GM19468 (cell line): ENCODE measurements at regions not wholly inside any gene's neighbourhood (a gene's known extent, or its start where the extent isn't known, plus 50 kb on each side); places are given as distances from the start of the nearest gene placed in this dataset.

Source experiments
- ATAC-seq: cut with Tn5 transposase; IDR thresholded peaks from one replicate; pipeline ENCODE4 v1.9.1; 2021; ENCODE audit warnings: mild to moderate bottlenecking, moderate library complexity, moderate number of reproducible peaks; ENCODE audit not compliant: unreplicated experiment; ENCODE audit errors: extremely low read depth

DNA sequence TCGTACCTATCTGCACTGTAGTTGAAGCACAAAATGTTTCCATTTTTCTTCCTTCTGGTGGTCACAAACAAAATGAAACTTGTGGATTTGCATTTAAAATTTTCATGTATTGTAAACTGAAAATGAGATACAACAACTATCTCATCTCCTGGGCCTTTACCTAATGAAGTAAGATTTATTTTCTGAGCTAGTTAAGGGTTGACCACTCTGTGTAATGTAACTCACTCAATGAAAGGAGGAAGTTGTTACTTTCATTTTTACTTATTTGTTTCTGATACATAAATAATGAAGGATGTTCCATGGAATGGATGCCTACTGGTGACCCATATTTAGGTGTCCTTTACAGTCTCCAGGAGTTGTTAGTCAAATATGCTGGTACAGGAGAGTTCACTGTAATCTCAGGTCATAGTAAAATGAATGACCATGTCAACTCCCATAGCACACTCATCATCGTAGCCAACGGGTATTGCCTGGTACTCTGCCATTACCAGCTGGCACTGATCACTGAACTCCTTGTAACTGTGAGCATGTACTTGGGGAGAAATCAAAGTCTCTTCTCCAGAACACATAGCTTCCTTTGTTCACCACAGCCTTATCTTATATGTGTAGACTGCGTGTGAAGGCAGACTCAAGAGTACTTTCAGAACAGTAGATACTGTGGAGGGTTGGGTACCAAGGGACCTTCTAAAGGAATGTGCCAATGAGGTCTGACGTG is 474.2 kb upstream of the ROBO2 start:
- no peak for ATAC-seq

DNA sequence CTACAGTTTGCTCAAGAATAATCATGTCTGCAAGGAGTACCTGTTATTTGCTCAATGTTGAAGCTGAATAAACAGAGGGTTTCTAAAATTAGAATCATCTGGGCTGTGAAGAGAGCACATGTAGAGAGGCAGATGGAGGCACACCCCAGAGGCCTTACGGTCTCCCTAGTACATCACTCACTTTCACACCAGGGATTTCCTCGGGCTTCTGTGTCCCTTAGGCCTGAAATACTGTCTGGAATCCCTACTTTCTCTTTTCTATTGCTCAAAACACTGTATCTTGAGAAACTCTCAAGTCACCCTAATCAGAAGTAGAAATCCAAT is 473.7 kb upstream of the ROBO2 start:
- no peak for ATAC-seq

DNA sequence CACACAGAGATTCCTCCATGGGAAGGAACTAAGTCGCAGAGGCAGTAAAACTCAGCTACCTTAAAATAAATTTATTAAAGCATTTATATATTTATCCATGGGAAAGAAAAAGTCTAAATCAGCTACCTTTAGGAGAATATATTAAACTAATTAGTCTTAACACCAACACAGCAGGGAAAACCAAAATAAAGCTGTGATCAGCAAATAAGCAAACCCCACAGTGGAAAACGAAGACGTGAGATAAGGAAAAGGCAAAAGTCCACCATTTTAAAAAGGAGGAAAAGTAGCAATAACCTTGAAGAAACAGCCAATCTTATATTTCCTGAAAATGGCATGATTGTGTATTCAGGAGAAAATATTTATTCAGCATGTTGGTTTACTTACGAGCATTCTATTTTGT is 473.0 kb upstream of the ROBO2 start:
- no peak for ATAC-seq

DNA sequence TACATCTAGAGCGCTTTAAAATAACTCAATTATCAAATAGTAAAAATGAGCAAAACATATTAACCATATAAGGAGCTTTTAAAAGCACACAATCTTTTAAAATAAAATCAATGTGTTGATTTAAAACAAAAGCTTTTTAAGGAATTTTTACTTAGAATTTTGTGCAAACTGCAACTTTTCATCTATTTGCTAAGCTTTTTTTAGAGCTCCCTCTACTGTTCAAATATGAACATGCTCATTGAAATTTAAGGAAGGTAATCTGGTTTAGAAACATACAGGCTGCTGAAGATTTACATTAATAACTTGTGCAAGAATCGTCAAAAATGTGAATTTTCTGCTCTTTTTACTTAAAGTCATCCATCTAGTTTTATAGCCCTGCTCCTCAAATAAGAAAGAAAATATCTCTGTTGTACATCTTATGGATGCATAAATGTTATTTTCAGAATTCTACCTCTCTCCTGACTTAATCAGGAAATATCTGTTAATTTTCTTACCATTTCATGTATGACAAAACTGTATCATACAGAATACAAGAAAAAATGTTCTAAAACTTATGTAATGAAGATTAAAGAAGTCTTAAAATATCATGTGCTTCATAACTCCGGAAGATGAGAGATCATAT is 469.4 kb upstream of the ROBO2 start:
- ATAC-seq: no peak

DNA sequence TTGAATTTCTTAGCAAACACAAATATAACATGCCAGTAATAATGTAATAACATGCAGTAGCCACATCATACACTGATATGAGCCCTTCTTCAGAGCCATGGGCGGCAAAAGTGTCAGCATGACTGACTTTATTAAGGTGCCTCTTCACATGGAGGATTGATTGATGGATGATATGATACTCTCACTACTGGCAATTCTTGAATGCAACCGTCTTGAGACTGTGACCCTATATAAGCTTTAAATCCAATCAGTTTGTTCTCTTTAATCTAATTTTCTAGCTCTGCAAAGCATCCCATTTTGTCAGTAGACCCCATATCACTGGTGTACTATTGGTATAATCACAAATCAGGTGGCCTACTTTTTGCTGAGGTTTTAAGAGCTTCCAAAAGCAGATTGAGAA is 463.7 kb upstream of the ROBO2 start:
- no peak for ATAC-seq

DNA sequence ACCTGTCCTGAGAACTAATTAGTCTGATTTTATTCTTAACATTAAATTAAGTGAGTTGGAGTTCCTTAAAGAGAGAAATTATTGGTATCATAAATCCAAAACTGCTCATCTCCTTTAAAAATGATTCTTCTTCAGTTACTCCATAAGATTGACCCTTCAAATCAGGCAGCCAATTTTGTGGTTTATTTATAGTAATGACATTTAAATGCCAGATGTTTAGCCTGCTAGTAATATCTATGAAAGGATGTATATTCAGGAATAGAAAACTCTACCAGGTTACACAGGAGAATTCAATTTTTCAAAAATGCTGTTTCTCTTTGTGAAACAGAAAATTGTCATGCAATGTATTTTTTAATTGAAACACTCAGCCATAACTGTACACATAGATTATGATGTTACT is 457.8 kb upstream of the ROBO2 start:
- ATAC-seq: no peak

DNA sequence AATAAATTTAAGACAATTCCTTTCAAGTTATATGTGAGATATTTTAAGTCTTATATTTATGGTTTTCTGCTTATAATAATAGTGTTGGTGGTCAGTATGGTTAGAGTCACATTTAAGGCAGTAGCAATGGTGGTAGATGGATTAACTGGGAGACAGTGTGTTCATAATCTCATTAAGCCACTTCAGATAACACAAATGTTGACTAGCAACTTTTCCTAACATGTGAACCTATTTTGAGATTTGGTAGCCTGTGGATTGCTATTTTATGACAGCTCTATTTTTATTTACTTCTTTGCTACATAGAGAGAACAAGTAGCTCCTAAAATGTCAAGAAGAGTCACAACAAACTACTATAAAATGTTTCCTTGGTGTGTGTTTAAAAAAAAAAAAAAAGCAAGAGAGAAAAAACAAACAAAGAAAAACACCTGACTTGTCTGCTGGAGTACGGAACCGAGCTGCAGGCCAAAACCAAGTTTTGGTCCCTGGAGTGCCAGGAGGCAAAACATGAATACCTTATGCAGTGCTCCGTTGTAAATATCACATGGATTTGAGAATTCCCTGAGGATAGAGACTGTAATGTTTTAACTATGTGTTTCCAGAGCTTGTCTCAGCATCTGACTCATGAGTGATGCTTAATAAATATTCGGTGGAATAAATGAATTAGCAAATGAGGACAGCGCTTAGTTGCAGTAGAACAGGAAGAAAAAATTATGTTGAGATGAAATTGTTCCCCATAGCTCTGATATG is 457.1 kb upstream of the ROBO2 start:
- ATAC-seq: no peak

DNA sequence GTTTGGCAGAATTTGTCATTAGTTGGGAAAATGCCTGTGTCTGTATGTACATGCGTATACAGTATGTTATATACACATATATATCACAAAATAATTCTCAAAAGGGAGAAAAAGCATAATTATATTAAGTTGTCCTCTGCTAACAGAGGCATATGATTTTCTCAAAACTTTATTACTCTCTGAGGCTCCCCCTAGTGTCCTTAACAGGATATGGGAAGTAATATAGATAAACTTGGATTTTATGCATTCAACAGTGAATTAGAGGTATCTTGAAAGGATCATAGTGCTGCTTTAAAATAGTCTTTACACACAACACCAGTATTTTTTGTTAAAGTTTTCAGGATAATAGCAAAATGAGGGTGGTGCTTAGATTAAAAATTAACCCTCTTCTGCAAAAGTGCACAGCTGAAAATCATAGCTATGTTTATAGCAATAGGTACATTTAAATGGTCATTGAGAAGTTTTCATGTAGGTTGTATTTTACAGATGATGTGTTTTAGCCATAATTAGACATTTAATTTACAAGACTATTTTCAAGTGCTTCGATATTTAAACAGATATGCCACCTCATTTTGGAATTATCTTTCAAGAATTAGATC is 454.0 kb upstream of the ROBO2 start:
- ATAC-seq: no peak

DNA sequence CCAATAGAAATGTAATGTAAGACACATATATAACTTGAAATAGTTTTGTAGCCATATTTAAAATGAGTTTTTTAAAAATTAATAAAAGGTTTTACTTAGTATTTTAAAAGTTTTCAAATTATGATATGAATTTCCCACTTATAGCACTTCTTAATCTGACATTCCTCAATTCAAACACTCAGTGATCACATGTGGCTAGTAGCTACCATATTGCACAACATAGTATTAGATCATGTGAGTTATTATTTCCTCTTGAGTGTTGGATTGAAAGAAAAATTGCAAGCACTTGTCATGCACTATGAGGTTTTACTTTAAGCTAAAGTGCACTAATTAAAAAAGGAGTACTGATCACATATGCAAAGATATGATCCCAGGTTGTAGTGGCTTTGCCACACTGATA is 453.4 kb upstream of the ROBO2 start:
- ATAC-seq: no peak

DNA sequence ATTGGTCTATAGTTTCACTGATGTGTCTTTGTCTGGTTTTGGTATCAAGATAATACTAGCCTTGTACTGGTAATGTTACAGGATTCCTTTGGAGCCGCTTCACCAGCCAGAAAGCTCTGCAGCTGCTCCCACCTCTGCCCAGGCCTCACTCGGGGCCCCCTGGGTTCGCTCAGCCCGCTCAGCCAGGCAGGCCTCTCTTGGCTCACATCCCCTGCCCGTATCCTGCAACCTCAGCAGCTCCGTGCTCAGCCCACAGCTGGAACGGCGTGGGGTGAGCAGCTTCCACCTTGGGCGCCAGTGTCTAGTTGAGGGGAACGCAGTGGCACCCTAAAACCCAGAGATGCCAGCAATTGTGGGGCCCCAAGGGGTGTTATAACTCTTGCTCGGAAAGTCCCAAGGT is 429.7 kb upstream of the ROBO2 start:
- ATAC-seq: no peak

DNA sequence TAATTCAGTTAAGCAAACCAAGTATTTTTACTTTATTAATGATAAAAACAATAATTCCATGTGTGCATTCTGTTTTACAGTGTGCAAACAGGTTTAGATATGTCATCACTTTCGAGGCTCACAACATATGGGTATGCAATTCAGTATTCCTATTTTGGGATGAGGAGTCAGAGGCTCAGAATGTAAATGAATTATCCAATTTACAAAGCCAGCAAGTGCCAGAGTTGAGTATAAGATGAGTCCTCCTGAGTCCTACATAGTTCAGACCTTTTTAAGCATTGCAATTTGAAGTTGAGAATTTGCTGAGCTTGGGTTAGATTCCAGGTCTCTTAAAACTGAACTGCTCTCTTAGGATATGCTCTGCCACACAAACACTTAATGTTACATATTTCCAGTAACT is 424.2 kb upstream of the ROBO2 start:
- ATAC-seq: no peak

DNA sequence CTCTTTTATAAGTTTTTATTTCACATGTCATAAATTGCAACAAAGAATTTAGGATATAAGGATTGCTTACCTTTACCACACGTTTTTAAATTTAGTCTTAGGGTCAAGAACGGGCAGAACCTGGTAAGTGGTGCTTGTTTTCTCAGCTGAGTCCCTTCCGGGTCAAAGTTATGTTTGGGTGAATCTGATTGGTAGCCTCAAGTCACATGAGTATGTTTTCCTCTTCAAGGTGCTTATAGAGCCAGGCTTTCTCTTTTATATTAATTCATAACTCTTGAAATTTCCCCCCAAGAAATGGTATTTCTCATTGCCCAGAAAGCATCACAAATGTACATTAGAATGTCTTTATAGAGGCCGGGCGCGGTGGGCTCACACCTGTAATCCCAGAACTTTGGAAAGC is 415.7 kb upstream of the ROBO2 start:
- ATAC-seq: no peak

DNA sequence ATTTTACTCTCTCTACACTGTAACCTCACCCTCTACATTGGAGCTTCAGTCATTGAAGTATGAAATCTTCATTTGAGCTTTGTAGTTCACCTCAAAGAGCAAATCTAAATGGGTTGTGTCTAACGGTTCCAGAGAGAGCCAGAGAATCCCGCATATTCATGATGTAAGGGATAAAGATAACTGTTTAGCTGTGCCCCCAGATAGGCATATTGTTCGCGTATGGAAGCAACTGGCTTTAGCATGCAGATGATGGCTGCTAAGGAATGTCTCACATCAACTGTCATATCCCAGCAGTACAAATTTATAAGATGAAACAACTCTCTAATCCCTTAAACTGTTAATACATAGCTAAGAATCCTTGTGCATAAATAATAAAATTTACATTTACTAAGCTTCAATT is 412.7 kb upstream of the ROBO2 start:
- ATAC-seq: no peak

DNA sequence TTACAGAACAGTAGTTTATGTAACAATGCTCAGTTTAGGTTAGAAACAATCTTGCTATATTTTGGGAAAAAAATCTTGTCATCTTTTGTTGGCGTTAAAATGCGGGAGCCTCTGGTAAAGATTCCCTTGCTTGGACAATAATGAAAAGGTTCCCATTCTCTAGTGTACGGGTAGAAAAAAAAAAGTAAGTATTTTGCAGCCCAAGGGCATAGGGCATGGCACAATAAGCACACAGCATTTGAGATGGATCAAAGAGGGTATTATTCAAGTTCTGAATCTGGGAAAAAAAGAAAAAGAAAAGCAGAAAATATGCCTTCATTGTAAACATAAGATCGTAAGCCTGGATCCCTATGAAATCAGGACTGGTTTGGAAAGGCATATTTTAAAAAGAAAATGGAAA is 408.6 kb upstream of the ROBO2 start:
- no peak for ATAC-seq

DNA sequence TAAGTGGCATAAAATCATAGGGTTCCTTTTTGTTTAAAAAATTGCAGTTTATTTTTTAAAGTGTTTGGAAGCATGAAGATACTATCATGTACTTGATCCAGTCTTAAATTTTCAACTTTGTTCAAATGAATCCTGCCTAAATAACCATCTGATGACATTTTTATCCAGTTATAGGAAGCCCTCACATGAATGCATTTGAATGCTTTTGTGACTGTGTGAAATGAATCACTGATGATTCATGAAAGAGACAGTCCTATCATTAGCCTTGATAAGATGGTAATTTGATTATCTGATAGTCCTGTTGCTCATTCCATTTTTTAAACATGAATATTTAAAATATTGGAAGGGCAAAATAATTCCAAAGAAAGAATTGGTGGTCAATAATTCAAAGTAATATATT is 401.9 kb upstream of the ROBO2 start:
- no peak for ATAC-seq

DNA sequence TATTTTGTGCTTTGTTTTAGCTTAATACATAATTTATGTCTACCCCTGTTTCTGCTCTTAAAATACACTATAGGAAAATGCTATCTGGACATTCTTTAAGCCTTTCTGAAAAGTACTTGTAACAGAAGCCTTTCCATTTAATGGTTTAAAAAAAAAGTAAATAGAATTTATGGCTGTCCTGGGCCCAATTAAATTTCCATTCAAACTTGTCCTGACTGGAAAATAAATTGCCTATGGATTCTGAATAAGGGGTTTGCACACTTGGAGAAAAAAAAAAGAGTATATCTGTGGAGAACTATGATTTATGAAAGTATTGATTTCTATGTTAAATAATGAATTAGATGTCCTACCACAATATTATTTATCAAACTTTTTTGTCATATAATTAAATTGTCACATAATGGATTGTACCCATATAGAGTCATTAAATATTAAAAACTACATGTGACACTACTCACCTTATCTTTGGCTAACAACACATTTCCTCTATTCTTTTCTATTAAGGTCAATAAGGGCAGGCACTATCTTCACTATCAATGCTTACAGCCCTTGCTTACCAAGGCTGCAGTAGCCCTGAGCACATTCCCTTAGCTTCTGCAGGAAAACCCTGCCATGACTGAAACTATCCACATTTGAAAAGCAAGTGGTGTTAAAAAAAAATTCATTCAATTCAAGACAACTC is 396.1 kb upstream of the ROBO2 start:
- no peak for ATAC-seq

DNA sequence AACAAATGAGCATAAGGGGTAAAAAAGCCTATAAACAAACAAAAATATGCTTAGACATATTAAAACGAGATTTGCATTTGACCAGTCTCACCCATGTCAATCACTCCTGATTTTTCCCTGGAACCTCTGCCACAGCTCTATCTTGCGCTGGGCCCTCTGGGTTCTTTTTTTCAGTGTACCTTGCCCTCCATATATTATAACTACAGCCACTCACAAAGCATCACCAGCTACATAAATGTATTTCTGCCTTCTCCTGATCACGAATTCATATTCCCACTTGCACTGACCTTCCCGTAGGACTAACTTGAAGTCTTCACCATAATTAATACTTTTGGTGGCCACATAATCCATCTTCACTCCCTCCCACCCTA is 395.6 kb upstream of the ROBO2 start:
- ATAC-seq: no peak

DNA sequence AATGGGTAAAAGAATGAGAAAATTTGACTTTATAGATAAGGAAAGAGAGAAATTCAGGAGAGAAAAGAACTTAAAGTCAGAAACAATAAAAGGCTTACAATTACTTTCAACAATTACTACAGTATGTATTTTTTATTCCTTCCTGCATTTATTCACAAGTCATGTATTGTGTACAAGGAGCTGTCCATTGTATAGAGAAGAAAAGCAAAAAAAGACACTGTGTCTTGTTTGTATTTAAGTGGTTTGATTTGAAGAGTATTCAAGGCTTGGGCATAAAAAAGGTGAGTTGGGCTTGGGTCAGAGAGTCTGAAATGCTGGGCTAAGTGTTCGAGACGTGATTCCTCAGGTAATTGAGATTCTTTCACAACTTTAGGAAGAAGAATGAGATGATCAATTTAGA is 394.2 kb upstream of the ROBO2 start:
- no peak for ATAC-seq

DNA sequence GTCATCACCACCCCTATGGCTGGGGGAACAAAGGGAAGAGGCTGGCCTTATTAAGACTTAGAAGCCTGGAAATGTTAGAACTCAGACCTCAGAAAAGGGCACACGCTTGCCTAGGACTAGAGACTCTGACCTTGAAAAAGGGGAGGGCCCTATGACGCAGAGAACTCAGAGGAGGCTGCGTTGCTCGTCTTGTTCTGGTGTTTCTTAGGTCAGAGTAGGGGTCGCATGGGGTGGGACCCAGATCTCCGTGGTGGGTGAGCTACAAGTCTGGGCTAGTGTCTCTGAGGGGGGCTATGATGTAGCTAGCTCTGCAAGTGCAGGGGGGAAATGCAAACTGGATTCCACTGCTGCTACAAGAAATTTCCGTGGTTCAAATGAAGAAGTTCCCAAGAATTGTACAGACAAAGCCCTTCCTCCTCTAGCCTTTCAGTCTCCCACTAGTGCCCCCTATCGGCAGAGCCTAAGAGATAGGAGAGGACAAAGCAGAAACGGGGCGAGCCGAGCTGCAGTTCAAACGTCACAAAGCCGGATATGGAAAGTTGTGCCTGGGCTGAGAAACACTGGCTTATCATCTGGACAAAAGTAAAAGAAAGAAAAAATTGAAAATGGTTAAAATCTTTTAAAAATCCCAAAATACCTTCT is 392.9 kb upstream of the ROBO2 start:
- no peak for ATAC-seq

DNA sequence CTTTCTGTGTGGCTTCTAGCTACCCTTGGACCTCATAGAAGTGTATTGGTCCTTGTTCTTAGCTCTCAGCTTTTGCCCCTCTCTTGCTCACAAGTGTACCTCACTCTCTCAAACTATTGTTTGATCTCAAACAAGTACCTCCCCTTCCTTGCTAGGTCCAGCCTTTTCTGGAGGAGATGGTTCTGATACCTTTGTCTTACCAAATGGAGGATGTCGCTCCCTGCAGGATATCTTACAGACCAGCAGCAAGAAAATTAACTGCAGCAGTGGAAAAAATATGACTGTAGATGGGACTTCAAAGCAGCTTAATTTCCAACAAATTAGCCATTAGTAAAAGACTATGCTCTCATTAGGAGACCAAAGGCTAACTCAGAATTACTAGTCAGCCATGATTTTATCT is 388.1 kb upstream of the ROBO2 start:
- ATAC-seq: no peak
